ENCODE measurements at regions not wholly inside any gene's neighbourhood (a gene's known extent, or its start where the extent isn't known, plus 50 kb on each side); places are given as distances from the start of the nearest gene placed in this dataset.

- no peak for DNase-seq (ENCODE audit: low read depth)
These were observed 307.6 kb downstream of the SPRY2 start for GRCh38 chr13:80033286-80033685.

GRCh38 chr13:80030491-80030890 is 310.4 kb downstream of the SPRY2 start:
- DNase-seq (ENCODE audit: low read depth) = no peak

- no peak for DNase-seq (ENCODE audit: low read depth)
These were observed 311.8 kb downstream of the SPRY2 start for GRCh38 chr13:80029170-80029569.

- DNase-seq (ENCODE audit: low read depth) = no peak
These were observed 318.8 kb downstream of the SPRY2 start for GRCh38 chr13:80022146-80022545.

GRCh38 chr13:80012251-80012650 is 328.7 kb downstream of the SPRY2 start:
- no peak for DNase-seq (ENCODE audit: low read depth)

GRCh38 chr13:80011448-80012212 is 329.3 kb downstream of the SPRY2 start:
- no peak for DNase-seq (ENCODE audit: low read depth)

- DNase-seq (ENCODE audit: low read depth) = no peak
These were observed 330.1 kb downstream of the SPRY2 start for GRCh38 chr13:80010846-80011245.

GRCh38 chr13:80010286-80010831 is 330.6 kb downstream of the SPRY2 start:
- no peak for DNase-seq (ENCODE audit: low read depth)

GRCh38 chr13:80009760-80010159 is 331.2 kb downstream of the SPRY2 start:
- no peak for DNase-seq (ENCODE audit: low read depth)

- no peak for DNase-seq (ENCODE audit: low read depth)
These were observed 334.0 kb downstream of the SPRY2 start for GRCh38 chr13:80006940-80007339.

GRCh38 chr13:80001510-80001842 is 339.4 kb downstream of the SPRY2 start:
- no peak for DNase-seq (ENCODE audit: low read depth)

GRCh38 chr13:80000684-80001509 is 340.0 kb downstream of the SPRY2 start:
- DNase-seq (ENCODE audit: low read depth) = no peak

- no peak for DNase-seq (ENCODE audit: low read depth)
These were observed 341.3 kb downstream of the SPRY2 start for GRCh38 chr13:79999601-80000000.

GRCh38 chr13:79998381-79998880 is 342.5 kb downstream of the SPRY2 start:
- DNase-seq (ENCODE audit: low read depth) = no peak

GRCh38 chr13:79997244-79997643 is 343.7 kb downstream of the SPRY2 start:
- DNase-seq (ENCODE audit: low read depth) = no peak

- DNase-seq (ENCODE audit: low read depth) = no peak
These were observed 345.6 kb downstream of the SPRY2 start for GRCh38 chr13:79995334-79995733.

- DNase-seq (ENCODE audit: low read depth) = no peak
These were observed 348.8 kb downstream of the SPRY2 start for GRCh38 chr13:79992111-79992510.

- no peak for DNase-seq (ENCODE audit: low read depth)
These were observed 350.9 kb downstream of the SPRY2 start for GRCh38 chr13:79990048-79990447.

GRCh38 chr13:79989217-79989661 is 351.7 kb downstream of the SPRY2 start:
- no peak for DNase-seq (ENCODE audit: low read depth)

- no peak for DNase-seq (ENCODE audit: low read depth)
These were observed 352.4 kb downstream of the SPRY2 start for GRCh38 chr13:79988573-79988972.

- DNase-seq (ENCODE audit: low read depth) = no peak
These were observed 353.2 kb downstream of the SPRY2 start for GRCh38 chr13:79987761-79988160.

- DNase-seq (ENCODE audit: low read depth) = no peak
These were observed 353.6 kb downstream of the SPRY2 start for GRCh38 chr13:79987323-79987722.

GRCh38 chr13:79986890-79987289 is 354.0 kb downstream of the SPRY2 start:
- no peak for DNase-seq (ENCODE audit: low read depth)
